Endothelial cell of umbilical vein (primary cell): ENCODE measurements at regions not wholly inside any gene's neighbourhood (a gene's known extent, or its start where the extent isn't known, plus 50 kb on each side); places are given as distances from the start of the nearest gene placed in this dataset.

Experiments
- BruUV-seq: library from RNA; stranded (reverse); fragments of 400-500 nt; replicated peaks from 2 replicates; lab custom pipeline; 2021; lab: Mats Ljungman, UMichigan
- CTCF ChIA-PET: fragments of 300-600, 350-600 bp; sonication (Branson Sonifier 250); formaldehyde crosslinking; loops from one replicate; lab custom pipeline; 2021; ENCODE audit warnings: antibody characterized with exemption, inconsistent platforms; lab: Charles Lee
- POLR2A ChIA-PET: fragments of 300-600, 350-600 bp; sonication (Branson Sonifier 250); formaldehyde crosslinking; loops from one replicate; lab custom pipeline; 2021; ENCODE audit warnings: antibody characterized with exemption, inconsistent platforms; lab: Charles Lee
- DNase-seq: peaks from one replicate; pipeline ENCODE4 v3.0.0-alpha.2; 2011; ENCODE audit warnings: low read depth, low spot score
- FAIRE-seq: peaks from 2 replicates; lab custom pipeline; 2011; peaks lifted over from hg19 to GRCh38; lab: Jason Lieb, UNC
- H2AFZ ChIP-seq: 2 replicates; pipeline ENCODE4 v1.6.0; 2012; ENCODE audit warnings: low read depth, low read length, control low read depth, inconsistent platforms
- H3K27ac ChIP-seq: 2 replicates; pipeline ENCODE4 v1.5.1; 2011; ENCODE audit warnings: low read depth, mild to moderate bottlenecking, control low read depth, low read length, moderate library complexity; ENCODE audit not compliant: insufficient read depth
- H3K27me3 ChIP-seq, 2 experiments: 2 replicates each; pipeline versions ENCODE4 v1.6.0 to v1.6.1; 2011; ENCODE audit warnings: low read length in 2 of 2, mixed read lengths in 1 of 2; ENCODE audit not compliant: control insufficient read depth in 2 of 2, insufficient read depth in 2 of 2
- H3K36me3 ChIP-seq, 2 experiments: 2 replicates in 1 of 2; 3 replicates in 1 of 2; pipeline ENCODE4 v1.5.1; 2011; ENCODE audit warnings: low read length in 2 of 2, mild to moderate bottlenecking in 1 of 2, moderate library complexity in 1 of 2; ENCODE audit not compliant: control insufficient read depth in 2 of 2, insufficient read depth in 2 of 2; ENCODE audit errors: extremely low read depth in 1 of 2
- H3K4me1 ChIP-seq: 3 replicates; pipeline ENCODE4 v1.5.1; 2011; ENCODE audit warnings: mild to moderate bottlenecking, low read length; ENCODE audit not compliant: control insufficient read depth, insufficient read depth; ENCODE audit errors: extremely low read depth
- H3K4me2 ChIP-seq: 2 replicates; pipeline ENCODE4 v1.6.1; 2011; ENCODE audit warnings: low read length, control low read depth, mixed read lengths; ENCODE audit not compliant: insufficient read depth
- H3K4me3 ChIP-seq, 3 experiments: fragments of 200-600 bp in 1 of 3; sonication (generic), shearing (Covaris generic) in 1 of 3; replicated peaks in 1 of 3; 2 replicates each; pipeline ENCODE4 v1.5.1; 2011 to 2016; ENCODE audit warnings: control low read depth in 3 of 3, low read length in 3 of 3, mild to moderate bottlenecking in 2 of 3, inconsistent platforms in 1 of 3, low read depth in 1 of 3, moderate library complexity in 1 of 3; ENCODE audit not compliant: insufficient read depth in 1 of 3
- H3K79me2 ChIP-seq: 2 replicates; pipeline ENCODE4 v1.6.0; 2012; ENCODE audit warnings: low read length, inconsistent platforms; ENCODE audit not compliant: control insufficient read depth, insufficient read depth
- H3K9ac ChIP-seq: replicated peaks from 2 replicates; pipeline ENCODE3; 2011; ENCODE audit warnings: low read length, control low read depth; ENCODE audit not compliant: insufficient read depth; ENCODE audit errors: extremely low read depth
- H3K9me1 ChIP-seq: replicated peaks from 3 replicates; pipeline ENCODE4 v1.6.0; 2011; ENCODE audit warnings: mild to moderate bottlenecking, low read length; ENCODE audit not compliant: control insufficient read depth, insufficient read depth; ENCODE audit errors: extremely low read depth
- H3K9me3 ChIP-seq: replicated peaks from 2 replicates; pipeline ENCODE4 v1.5.1; 2012; ENCODE audit warnings: low read length, inconsistent platforms; ENCODE audit not compliant: control insufficient read depth, insufficient read depth
- H4K20me1 ChIP-seq: replicated peaks from 2 replicates; pipeline ENCODE3; 2011; ENCODE audit warnings: mild to moderate bottlenecking, low read length; ENCODE audit not compliant: control insufficient read depth, insufficient read depth; ENCODE audit errors: extremely low read depth
- EZH2 ChIP-seq: IDR thresholded peaks from 2 replicates; pipeline ENCODE4 v1.6.1; 2012; ENCODE audit warnings: borderline replicate concordance, low read depth, mild to moderate bottlenecking, moderate library complexity, low read length, inconsistent platforms; ENCODE audit not compliant: severe bottlenecking
- FOS ChIP-seq: IDR thresholded peaks from 2 replicates; pipeline ENCODE4 v1.6.1; 2011; ENCODE audit warnings: mild to moderate bottlenecking, low read length, moderate library complexity, borderline replicate concordance; ENCODE audit not compliant: insufficient read depth
- GATA2 ChIP-seq: IDR thresholded peaks from 2 replicates; pipeline ENCODE4 v1.7.0; 2011; ENCODE audit warnings: low read depth, mild to moderate bottlenecking, moderate library complexity, mixed read lengths, low read length; ENCODE audit not compliant: insufficient read length, insufficient read depth
- JUN ChIP-seq: IDR thresholded peaks from 2 replicates; pipeline ENCODE4 v1.6.1; 2011; ENCODE audit warnings: borderline replicate concordance, low read depth; ENCODE audit not compliant: insufficient read length, insufficient read depth
- MYC ChIP-seq: IDR thresholded peaks from one replicate; pipeline ENCODE4 v1.6.1; 2011; ENCODE audit warnings: mild to moderate bottlenecking, low read depth, low read length
- POLR2A ChIP-seq: IDR thresholded peaks from 2 replicates; pipeline ENCODE4 v1.6.1; 2012; ENCODE audit warnings: low read depth, mild to moderate bottlenecking, control low read depth, low read length
- POLR2AphosphoS5 ChIP-seq: IDR thresholded peaks from 2 replicates; pipeline ENCODE4 v1.6.1; 2012; ENCODE audit warnings: low read depth, mild to moderate bottlenecking, control low read depth, low read length, moderate library complexity; ENCODE audit not compliant: insufficient read depth
- dilution Hi-C: fragments of 300-500 bp; cut with MboI; formaldehyde crosslinking; loops from one replicate; pipeline ENCODE4 v1.15.0; 2019; ENCODE audit warnings: low sequenced_read_pairs; ENCODE audit not compliant: extremely low pct_ligation_motif_present
- intact Hi-C: fragments of 100-400 bp; cut with micrococcal nuclease; formaldehyde crosslinking; loops from one replicate; pipeline ENCODE4 v1.10.0; 2022
- TF ChIP-seq, protein P1 (sequence below), 2 donors: IDR thresholded peaks; 1 replicate in 1 of 2; 2 replicates in 1 of 2; pipeline ENCODE4 v1.5.1; 2011; ENCODE audit warnings: low read length in 2 of 2, mild to moderate bottlenecking in 2 of 2, moderate library complexity in 2 of 2, control low read depth in 1 of 2, inconsistent platforms in 1 of 2, low read depth in 1 of 2; ENCODE audit not compliant: insufficient read depth in 1 of 2; ENCODE audit errors: extremely low read depth in 1 of 2
- TF ChIP-seq, protein P2 (sequence below): IDR thresholded peaks from 2 replicates; pipeline ENCODE4 v1.6.1; 2011; ENCODE audit not compliant: insufficient read depth, insufficient read length

DNA sequence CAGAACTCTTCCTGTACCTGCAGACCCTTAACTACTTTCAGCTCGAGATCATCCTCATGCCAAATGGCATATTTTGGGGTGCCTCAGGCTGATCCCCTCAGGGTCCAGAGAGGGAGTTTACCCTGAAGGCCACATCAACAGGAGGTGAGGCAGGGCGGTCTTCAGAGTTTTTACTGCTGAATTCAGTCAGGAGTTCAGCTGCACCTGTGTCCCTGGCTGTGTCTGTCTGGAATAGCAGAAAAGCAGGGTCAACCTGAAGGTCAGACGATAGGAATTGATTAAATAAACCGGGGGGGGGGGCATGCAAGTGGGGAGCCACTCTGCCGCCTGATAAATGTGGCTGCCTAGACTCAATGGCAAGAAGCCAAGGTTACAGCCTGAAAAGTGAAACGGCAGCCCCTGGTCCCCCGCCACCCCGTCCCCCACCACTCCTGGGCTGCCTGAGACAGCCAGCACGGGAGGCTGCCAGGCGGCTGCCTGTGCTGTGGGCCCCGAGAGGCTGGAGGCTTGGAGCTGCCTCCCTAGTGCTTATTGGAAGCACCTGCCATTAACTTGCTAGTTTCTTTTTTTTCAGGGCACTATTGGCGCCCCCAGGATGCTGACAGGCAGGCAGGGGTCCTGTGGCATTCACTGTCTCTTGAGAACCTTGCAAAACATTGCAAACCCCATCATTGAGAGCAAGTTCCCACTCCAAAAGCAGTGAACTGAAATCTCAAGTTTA lies 182.7 kb upstream of the PPP1R26 start:
- Histone ChIP-seq H3K4me2 (no peak overlapping the region), H3K4me1 (no peaks in the 10 kb centered on the region), H3K79me2 (no peaks in the 10 kb centered on the region), H3K9me1 (no peaks in the 10 kb centered on the region), H2AFZ (no peak overlapping the region), H4K20me1 (no peaks in the 10 kb centered on the region), H3K9me3 (no peaks in the 10 kb centered on the region), H3K27ac (no peak overlapping the region), H3K27me3 (no peaks in the 10 kb centered on the region), H3K4me3 (no peak overlapping the region), H3K9ac (no peak overlapping the region), H3K36me3 (no peaks in the 10 kb centered on the region)
- CTCF ChIA-PET, result no interaction called here
- BruUV-seq, result no TSS peak
- POLR2A ChIA-PET, result no interaction called here
- DNase-seq (no peak), FAIRE-seq (no peak)
- TF ChIP-seq POLR2AphosphoS5 (no peak), GATA2 (no peak), FOS (no peak), MYC (no peak), JUN (no peak), EZH2 (no peak), POLR2A (no peak)
- TF ChIP-seq, protein P1, sequence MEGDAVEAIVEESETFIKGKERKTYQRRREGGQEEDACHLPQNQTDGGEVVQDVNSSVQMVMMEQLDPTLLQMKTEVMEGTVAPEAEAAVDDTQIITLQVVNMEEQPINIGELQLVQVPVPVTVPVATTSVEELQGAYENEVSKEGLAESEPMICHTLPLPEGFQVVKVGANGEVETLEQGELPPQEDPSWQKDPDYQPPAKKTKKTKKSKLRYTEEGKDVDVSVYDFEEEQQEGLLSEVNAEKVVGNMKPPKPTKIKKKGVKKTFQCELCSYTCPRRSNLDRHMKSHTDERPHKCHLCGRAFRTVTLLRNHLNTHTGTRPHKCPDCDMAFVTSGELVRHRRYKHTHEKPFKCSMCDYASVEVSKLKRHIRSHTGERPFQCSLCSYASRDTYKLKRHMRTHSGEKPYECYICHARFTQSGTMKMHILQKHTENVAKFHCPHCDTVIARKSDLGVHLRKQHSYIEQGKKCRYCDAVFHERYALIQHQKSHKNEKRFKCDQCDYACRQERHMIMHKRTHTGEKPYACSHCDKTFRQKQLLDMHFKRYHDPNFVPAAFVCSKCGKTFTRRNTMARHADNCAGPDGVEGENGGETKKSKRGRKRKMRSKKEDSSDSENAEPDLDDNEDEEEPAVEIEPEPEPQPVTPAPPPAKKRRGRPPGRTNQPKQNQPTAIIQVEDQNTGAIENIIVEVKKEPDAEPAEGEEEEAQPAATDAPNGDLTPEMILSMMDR (IDR thresholded peaks at IDR 0.05; ENCODE audit: extremely low read depth in 1 of 2, insufficient read depth in 1 of 2, low read depth in 1 of 2, low read length in 2 of 2), result no peak
- TF ChIP-seq, protein P2, sequence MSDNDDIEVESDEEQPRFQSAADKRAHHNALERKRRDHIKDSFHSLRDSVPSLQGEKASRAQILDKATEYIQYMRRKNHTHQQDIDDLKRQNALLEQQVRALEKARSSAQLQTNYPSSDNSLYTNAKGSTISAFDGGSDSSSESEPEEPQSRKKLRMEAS, result no peak
- intact Hi-C loops, result no loop called here
- dilution Hi-C loops, result no loop called here
